Heart right ventricle (tissue), 16 donors: ENCODE measurements at regions not wholly inside any gene's neighbourhood (a gene's known extent, or its start where the extent isn't known, plus 50 kb on each side); places are given as distances from the start of the nearest gene placed in this dataset.

Experiments used
- ATAC-seq, 8 donors: fragments of 200-7000 bp; cut with Tn5 transposase; one replicate each; pipeline ENCODE4 v1.9.1; 2020; ENCODE audit warnings: mild to moderate bottlenecking in 8 of 8, moderate library complexity in 8 of 8, moderate number of reproducible peaks in 1 of 8
- DNase-seq, 2 donors: peaks; one replicate each; pipeline ENCODE4 v3.0.0-alpha.2; 2020
- H3K27ac ChIP-seq, 10 donors: fragments of 200-600 bp; sonication (generic) in 2 of 10; one replicate each; pipeline versions ENCODE4 v1.5.0 to v1.8.0; 2020 to 2022; ENCODE audit warnings: mild to moderate bottlenecking in 3 of 10
- H3K27me3 ChIP-seq, 7 donors: fragments of 200-600 bp; one replicate each; pipeline ENCODE4 v1.8.0; 2021 to 2022; ENCODE audit warnings: mild to moderate bottlenecking in 2 of 7
- H3K36me3 ChIP-seq, 9 donors: fragments of 200-600 bp; sonication (generic) in 1 of 9; one replicate each; pipeline versions ENCODE4 v1.5.0 to v1.8.0; 2020 to 2022; ENCODE audit warnings: mild to moderate bottlenecking in 2 of 9
- H3K4me1 ChIP-seq, 9 donors: fragments of 200-600 bp; sonication (generic) in 1 of 9; one replicate each; pipeline versions ENCODE4 v1.5.0 to v1.8.0; 2020 to 2022; ENCODE audit warnings: mild to moderate bottlenecking in 4 of 9
- H3K4me3 ChIP-seq, 10 donors: fragments of 200-600 bp; sonication (generic) in 2 of 10; one replicate each; pipeline versions ENCODE4 v1.5.0 to v1.8.0; 2020 to 2022; ENCODE audit warnings: mild to moderate bottlenecking in 7 of 10, moderate library complexity in 2 of 10
- H3K9me3 ChIP-seq, 11 donors: fragments of 200-600 bp in 10 of 11; sonication (generic) in 2 of 11; one replicate each; pipeline versions ENCODE4 v1.5.0 to v1.8.0; 2013 to 2022; ENCODE audit warnings: mild to moderate bottlenecking in 2 of 11, control low read depth in 1 of 11, moderate library complexity in 1 of 11
- CTCF ChIP-seq, 9 donors: fragments of 200-600 bp; sonication (generic) in 2 of 9; IDR thresholded peaks; one replicate each; pipeline versions ENCODE4 v1.5.0 to v1.8.0; 2021 to 2022; ENCODE audit warnings: antibody characterized with exemption in 9 of 9, mild to moderate bottlenecking in 5 of 9, moderate library complexity in 1 of 9
- WGBS, 2 donors: extraction: QIAGEN DNeasy Blood & Tissue Kit; methylation state at CpG; one replicate each; pipeline ENCODE4 v1.1.7; 2013; ENCODE audit warnings: inconsistent platforms in 1 of 2; 5-methylcytosine and 5-hydroxymethylcytosine counted together
- intact Hi-C, 10 donors: fragments of 100-400 bp; cut with DNase I; formaldehyde crosslinking; loops; one replicate each; pipeline versions ENCODE4 v1.11.1 to v1.14.2; 2022
- donor health status: Arrhythmogenic right ventricular cardiomyopathy.
- donor health status: ischemic (EF 13 %, LVEDD 7.1; RV severe dilation, severe dysfunction).
- donor health status: healthy with polysubstance abuse.
- donor health status: DM: no; HTN: yes; CAD: no.
- donor health status: DM: no; HTN: no; CAD: no.
- donor health status: ischemic (EF 25% LVEDD 6.9; RV normal size, moderate dysfunction).
- donor health status: ischemic (EF 25% LVEDD 5.7; RV mildly dilated, moderate dysfunction).
- donor health status: healthy.
- donor health status: DM: yes; HTN: yes; CAD: no.
- donor health status: Ischemic cardiomyopathy.
- donor health status: ischemic (EF 35%, LVEDD 5.7; RV mildly dilated, moderate dysfunction).
- donor health status: nonischemic (EF 11% LVEDD 7.7; RV severe dilation, severe dysfunction).
- donor health status: DM: yes; HTN: yes; CAD: no.
- donor health status: PGD.
- donor health status: ischemic (EF 29% LVEDD 5.4; RV normal size, mild dysfunction).
- donor health status: nonischemic (EF 23%, LVEDD 6.1; RV moderate dilation, normal function).

GRCh38 chr13:107778094-107778493 is 437.2 kb downstream of the LIG4 start:
- DNase-seq: no peak
- Histone ChIP-seq H3K27me3 (no peaks in the 10 kb centered on the region), H3K4me1 (no peaks in the 10 kb centered on the region), H3K9me3 (peaks cover 0 to 10% (median 0%) of the 10 kb centered on the region in 11 donors), H3K27ac (no peak overlapping the region), H3K36me3 (no peaks in the 10 kb centered on the region), H3K4me3 (no peak overlapping the region)
- WGBS, 2 donors: 45 to 52% methylated on average over 1 of the region's 1 CpG
- intact Hi-C loops: no loop called here
- TF ChIP-seq CTCF (IDR thresholded peaks at IDR 0.05): no peak
- ATAC-seq: no peak

GRCh38 chr13:107770541-107770940 is 444.8 kb downstream of the LIG4 start:
- H3K27ac ChIP-seq: no peak overlapping the region
- intact Hi-C loops: no loop called here
- H3K27me3 ChIP-seq: no peaks in the 10 kb centered on the region
- TF ChIP-seq CTCF (IDR thresholded peaks at IDR 0.05): no peak
- DNase-seq: no peak
- H3K9me3 ChIP-seq: peaks cover 0 to 12% (median 0%) of the 10 kb centered on the region in 11 donors
- H3K4me3 ChIP-seq: no peak overlapping the region
- ATAC-seq: no peak
- no peaks in the 10 kb centered on the region for H3K36me3 ChIP-seq
- no peaks in the 10 kb centered on the region for H3K4me1 ChIP-seq

DNA sequence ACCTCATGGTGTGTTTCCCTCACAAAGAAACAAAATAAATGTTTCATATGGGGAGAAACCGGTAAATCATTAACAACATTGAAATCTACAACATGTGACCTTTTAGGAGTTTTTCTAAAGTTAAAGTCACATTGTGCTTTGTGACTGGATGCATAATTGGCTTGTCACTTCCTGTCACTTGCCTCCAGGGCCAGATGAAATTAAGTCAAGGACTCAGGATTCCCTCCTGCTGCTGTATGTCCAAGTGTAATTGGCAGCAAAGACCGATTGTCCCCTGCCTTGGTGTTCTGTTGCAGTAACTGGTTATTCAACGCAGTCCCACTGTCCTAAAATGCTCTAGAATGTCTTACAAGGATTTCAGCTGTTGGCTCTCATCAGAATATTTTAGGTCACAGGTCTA is 448.2 kb downstream of the LIG4 start:
- intact Hi-C loops: no loop called here
- 70 to 71% methylated on average over 3 of the region's 3 CpGs for WGBS, 2 donors
- H3K36me3 ChIP-seq: no peaks in the 10 kb centered on the region
- no peaks in the 10 kb centered on the region for H3K27me3 ChIP-seq
- H3K27ac ChIP-seq: no peak overlapping the region
- TF ChIP-seq CTCF (IDR thresholded peaks at IDR 0.05): no peak
- DNase-seq (no peak), ATAC-seq (no peak)
- H3K9me3 ChIP-seq: peaks cover 0 to 8% (median 0%) of the 10 kb centered on the region in 11 donors
- H3K4me1 ChIP-seq: no peaks in the 10 kb centered on the region
- H3K4me3 ChIP-seq: no peak overlapping the region

DNA sequence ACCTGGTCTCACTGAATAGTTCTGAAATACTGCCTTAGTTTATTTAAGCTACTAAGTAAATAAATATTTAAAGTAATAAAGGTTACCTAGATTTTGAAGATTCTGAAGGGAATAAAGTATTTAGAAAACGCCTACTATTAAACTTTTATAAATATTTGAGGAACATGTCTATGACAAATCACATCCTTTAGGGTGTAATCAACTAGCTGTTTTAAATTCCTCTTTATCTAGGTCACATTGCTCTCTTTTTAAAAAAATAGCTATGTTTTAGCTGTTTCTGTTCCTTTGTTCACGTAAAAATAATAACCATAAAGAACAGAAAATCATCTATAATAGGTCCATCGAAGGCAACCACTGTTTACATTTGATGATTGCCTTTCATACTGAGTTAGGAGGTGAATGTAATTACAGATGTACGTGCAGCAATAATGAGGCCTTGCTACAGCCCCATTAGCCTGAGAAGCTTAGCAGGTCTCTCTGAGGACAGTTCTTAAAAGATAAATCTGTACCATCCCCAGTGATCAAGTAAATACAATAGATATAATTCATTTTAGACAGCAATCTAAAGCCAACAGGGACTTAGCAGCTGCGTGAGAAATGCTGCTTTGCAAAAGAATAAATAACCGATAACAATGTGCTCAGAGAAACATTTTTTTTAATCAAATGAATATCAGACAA is 449.5 kb downstream of the LIG4 start:
- WGBS, 2 donors: 64 to 65% methylated on average over 6 of the region's 6 CpGs
- H3K4me1 ChIP-seq: no peaks in the 10 kb centered on the region
- H3K27me3 ChIP-seq: no peaks in the 10 kb centered on the region
- no peak overlapping the region for H3K27ac ChIP-seq
- H3K9me3 ChIP-seq: peaks cover 0 to 8% (median 0%) of the 10 kb centered on the region in 11 donors
- H3K4me3 ChIP-seq: no peak overlapping the region
- H3K36me3 ChIP-seq: no peaks in the 10 kb centered on the region
- intact Hi-C loops: no loop called here
- ATAC-seq (no peak), DNase-seq (no peak)
- TF ChIP-seq CTCF (IDR thresholded peaks at IDR 0.05): no peak
